ENCODE measurements at regions not wholly inside any gene's neighbourhood (a gene's known extent, or its start where the extent isn't known, plus 50 kb on each side); places are given as distances from the start of the nearest gene placed in this dataset.

DNA sequence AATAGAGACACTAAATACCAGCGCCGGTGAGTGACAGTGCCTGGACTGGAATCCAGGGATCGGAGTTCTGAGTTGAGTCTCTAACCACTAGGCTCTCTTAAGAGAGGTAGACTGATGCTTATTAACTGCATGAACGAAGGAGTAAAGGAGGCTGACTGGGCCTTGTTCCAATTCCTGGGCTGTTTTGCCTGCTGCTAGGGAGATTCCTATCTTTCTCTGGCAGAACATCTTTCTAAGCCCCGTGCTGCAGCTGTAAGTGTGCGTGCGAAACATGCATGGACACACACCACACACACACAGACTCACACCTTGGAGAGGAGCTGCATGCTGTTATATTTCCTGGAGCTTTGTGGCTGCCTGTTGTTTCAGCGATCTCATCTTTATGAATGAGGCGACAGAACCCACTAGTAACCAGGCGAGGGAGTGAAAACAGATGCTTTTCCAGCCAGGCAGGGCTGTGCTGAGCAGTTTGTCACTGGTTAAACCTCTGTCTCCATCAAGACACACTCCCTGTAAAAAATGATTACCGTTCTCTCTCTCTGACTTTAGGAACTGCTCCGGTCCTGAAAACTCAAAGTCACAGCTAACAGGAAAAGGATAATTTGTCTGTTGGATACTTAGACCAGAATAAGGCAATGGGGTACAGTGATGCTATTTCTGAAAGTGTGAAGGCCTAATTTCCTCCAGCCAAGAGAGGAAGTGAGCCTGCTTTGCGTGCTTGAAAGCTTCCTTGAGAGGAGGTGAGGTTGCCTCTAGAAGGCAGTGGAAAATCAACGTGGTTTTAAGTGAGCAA is 157.4 kb upstream of the ZNF217 start:
- TF ChIP-seq, protein P1, sequence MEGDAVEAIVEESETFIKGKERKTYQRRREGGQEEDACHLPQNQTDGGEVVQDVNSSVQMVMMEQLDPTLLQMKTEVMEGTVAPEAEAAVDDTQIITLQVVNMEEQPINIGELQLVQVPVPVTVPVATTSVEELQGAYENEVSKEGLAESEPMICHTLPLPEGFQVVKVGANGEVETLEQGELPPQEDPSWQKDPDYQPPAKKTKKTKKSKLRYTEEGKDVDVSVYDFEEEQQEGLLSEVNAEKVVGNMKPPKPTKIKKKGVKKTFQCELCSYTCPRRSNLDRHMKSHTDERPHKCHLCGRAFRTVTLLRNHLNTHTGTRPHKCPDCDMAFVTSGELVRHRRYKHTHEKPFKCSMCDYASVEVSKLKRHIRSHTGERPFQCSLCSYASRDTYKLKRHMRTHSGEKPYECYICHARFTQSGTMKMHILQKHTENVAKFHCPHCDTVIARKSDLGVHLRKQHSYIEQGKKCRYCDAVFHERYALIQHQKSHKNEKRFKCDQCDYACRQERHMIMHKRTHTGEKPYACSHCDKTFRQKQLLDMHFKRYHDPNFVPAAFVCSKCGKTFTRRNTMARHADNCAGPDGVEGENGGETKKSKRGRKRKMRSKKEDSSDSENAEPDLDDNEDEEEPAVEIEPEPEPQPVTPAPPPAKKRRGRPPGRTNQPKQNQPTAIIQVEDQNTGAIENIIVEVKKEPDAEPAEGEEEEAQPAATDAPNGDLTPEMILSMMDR (IDR thresholded peaks at IDR 0.05; ENCODE audit: low read depth, low read length) = peak; percentile 14; the same call in 1 of the 2 replicates
- peak overlapping the region; percentile 21 for H3K4me3 ChIP-seq (ENCODE audit: low read depth, low read length)
- no peaks in the 10 kb centered on the region for H3K9me3 ChIP-seq
- no peaks in the 10 kb centered on the region for H3K27me3 ChIP-seq
- peaks cover 37% of the 10 kb centered on the region for H3K4me1 ChIP-seq
- H3K36me3 ChIP-seq = no peaks in the 10 kb centered on the region
- DNase-seq = peak; percentile 89

DNA sequence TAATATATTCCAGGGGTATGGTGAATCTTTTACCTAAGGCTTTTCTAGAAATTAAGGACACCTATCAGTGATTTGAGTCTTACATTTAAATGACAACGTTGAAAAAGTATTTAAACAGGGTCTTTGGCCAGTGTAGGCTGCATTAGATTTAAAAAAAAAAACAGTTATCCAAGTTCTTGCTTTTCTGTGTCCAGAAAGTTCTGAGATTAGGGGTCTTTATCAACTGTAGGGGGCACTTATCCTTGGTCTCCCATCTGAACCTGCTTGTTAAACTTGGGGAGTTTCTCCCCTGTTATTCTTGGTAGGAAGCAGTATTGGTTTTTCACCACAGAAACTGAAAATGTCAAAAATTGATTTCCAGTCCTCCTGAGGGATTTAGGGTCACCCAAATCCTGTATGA is 155.9 kb upstream of the ZNF217 start:
- peaks cover 37% of the 10 kb centered on the region for H3K4me1 ChIP-seq
- TF ChIP-seq, protein P1 (IDR thresholded peaks at IDR 0.05; ENCODE audit: low read depth, low read length) = no peak; the same call in 1 of the 2 replicates

DNA sequence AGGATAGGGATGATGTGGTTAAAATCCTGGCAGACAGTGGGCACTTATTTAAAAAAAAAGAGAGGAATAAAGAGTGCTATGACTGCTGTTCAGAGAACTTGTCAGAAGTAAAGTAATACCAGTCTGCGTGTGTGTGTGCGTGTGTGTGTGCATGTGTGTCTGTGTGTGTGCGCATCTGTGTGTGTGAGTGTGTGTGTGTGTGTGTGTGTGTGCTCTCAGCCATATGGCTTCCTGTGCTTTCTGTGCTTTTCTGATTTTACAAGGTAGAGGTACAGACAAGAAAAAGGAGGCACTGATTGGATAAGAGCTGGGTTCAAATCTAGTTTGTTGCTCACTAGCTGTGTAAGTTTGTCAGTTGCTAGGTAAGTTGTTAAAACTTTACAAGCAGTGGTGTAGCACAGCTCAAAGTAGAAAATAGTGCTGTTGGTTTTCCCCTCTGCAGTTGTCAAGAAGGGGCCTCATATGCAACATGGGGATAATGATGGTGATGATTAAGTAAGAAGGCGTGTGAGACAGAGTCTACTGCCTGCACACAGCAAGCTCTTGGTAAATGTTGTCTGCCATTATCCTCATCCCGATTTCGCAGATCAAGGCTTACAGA is 155.3 kb upstream of the ZNF217 start:
- H3K4me1 ChIP-seq = peaks cover 37% of the 10 kb centered on the region
- no peaks in the 10 kb centered on the region for H3K36me3 ChIP-seq
- TF ChIP-seq, protein P1 (IDR thresholded peaks at IDR 0.05; ENCODE audit: low read depth, low read length) = no peak
- H3K27me3 ChIP-seq = no peaks in the 10 kb centered on the region
- no peak for DNase-seq
- no peaks in the 10 kb centered on the region for H3K9me3 ChIP-seq
- H3K4me3 ChIP-seq (ENCODE audit: low read depth, low read length) = no peak overlapping the region

More for the DNA sequence above, 155.9 kb upstream of the ZNF217 start:
- Histone ChIP-seq H3K27me3 (no peaks in the 10 kb centered on the region), H3K9me3 (no peaks in the 10 kb centered on the region), H3K4me3 (ENCODE audit: low read depth, low read length) (no peak overlapping the region), H3K36me3 (no peaks in the 10 kb centered on the region)
- DNase-seq = no peak

DNA sequence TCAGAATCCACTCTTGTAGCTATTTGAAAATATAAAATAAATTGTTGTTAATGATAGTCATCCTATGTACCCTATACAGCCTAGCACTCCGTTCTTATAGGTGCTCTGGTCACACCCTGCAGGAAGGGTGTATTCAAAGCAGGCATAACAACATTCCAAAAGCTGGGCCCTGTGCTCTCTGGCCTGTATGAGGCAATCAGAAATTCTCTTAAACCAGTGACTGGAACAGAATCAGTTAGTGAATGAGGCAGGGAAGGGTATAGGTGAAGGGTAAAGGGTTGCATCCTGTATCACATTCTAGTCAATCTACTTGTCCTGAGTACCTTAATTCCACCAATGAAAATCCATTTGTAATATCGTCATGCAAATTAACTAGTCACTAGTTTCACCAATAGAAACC is 154.5 kb upstream of the ZNF217 start:
- no peak overlapping the region for H3K4me3 ChIP-seq (ENCODE audit: low read depth, low read length)
- H3K36me3 ChIP-seq = no peaks in the 10 kb centered on the region
- no peaks in the 10 kb centered on the region for H3K27me3 ChIP-seq
- DNase-seq = no peak
- TF ChIP-seq, protein P1 (IDR thresholded peaks at IDR 0.05; ENCODE audit: low read depth, low read length) = no peak
- no peaks in the 10 kb centered on the region for H3K9me3 ChIP-seq
- H3K4me1 ChIP-seq = peaks cover 33% of the 10 kb centered on the region

DNA sequence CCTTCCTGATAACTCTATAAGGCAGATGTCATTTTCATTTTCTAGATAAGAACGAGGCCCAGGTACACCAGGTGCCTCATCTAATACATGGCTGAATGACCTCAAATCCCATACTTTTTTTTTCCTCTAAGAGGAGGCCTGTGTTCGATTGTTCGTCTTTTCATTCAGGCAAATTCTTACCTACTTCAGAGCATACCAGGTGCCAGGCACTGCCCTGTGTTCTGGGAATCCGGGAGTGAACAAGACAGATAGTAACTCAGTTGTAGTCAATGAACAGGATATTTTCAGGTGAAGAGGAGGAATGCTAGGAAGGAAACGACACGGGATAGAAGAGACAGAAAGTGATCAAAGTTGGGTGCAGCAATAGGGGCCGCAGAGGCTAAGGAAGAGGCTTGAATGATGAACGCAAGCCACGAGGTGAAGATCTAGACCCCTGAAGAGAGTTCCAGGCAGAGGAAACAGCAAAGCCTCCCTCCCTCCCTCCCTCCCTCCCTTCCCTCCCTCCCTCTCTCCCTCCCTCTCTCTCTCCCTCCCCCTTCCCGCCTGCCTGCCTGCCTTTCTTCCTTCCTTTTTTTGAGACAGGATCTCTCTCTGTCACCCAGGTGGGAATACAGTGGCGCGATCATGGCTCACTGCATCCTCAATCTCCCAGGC is 150.1 kb upstream of the ZNF217 start:
- H3K9me3 ChIP-seq = no peaks in the 10 kb centered on the region
- no peak for DNase-seq
- no peaks in the 10 kb centered on the region for H3K36me3 ChIP-seq
- no peak overlapping the region for H3K4me3 ChIP-seq (ENCODE audit: low read depth, low read length)
- peaks cover 27% of the 10 kb centered on the region for H3K4me1 ChIP-seq
- no peaks in the 10 kb centered on the region for H3K27me3 ChIP-seq
- TF ChIP-seq, protein P1 (IDR thresholded peaks at IDR 0.05; ENCODE audit: low read depth, low read length) = no peak

Measured in BE2C (cell line).